ENCODE measurements at regions not wholly inside any gene's neighbourhood (a gene's known extent, or its start where the extent isn't known, plus 50 kb on each side); places are given as distances from the start of the nearest gene placed in this dataset.
"Not testable (repeated sequence)": the region's sequence is repeated elsewhere in the genome, so short reads cannot be mapped to it uniquely, and the experiment has no call there.

- not testable (repeated sequence) for H3K27me3 ChIP-seq (ENCODE audit: control insufficient read depth in 1 of 2, insufficient read depth in 2 of 2, low read length in 2 of 2); H3K9ac ChIP-seq (ENCODE audit: low read depth in 1 of 2, low read length in 2 of 2); H3K27ac ChIP-seq (ENCODE audit: low read depth, low read length); H3K4me3 ChIP-seq (ENCODE audit: low read depth in 1 of 2, low read length in 2 of 2); H3K36me3 ChIP-seq (ENCODE audit: control insufficient read depth in 1 of 2, insufficient read depth in 2 of 2, low read length in 2 of 2); H3K4me1 ChIP-seq (ENCODE audit: control insufficient read depth in 1 of 2, insufficient read depth in 2 of 2, low read length in 2 of 2); H3K9me3 ChIP-seq (ENCODE audit: control insufficient read depth in 1 of 2, low read length in 2 of 2)
Measured at GRCh38 chr1:239106689-239107088, 279.7 kb upstream of the CHRM3 start.

GRCh38 chr1:239098400-239099037 is 287.8 kb upstream of the CHRM3 start:
- no peaks in the 10 kb centered on the region for H3K27me3 ChIP-seq (ENCODE audit: control insufficient read depth in 1 of 2, insufficient read depth in 2 of 2, low read length in 2 of 2)
- no peak overlapping the region for H3K27ac ChIP-seq (ENCODE audit: low read depth, low read length)
- H3K9ac ChIP-seq (ENCODE audit: low read depth in 1 of 2, low read length in 2 of 2) = no peak overlapping the region
- no peaks in the 10 kb centered on the region for H3K4me1 ChIP-seq (ENCODE audit: control insufficient read depth in 1 of 2, insufficient read depth in 2 of 2, low read length in 2 of 2)
- H3K36me3 ChIP-seq (ENCODE audit: control insufficient read depth in 1 of 2, insufficient read depth in 2 of 2, low read length in 2 of 2) = no peaks in the 10 kb centered on the region
- H3K9me3 ChIP-seq (ENCODE audit: control insufficient read depth in 1 of 2, low read length in 2 of 2) = no peaks in the 10 kb centered on the region
- no peak overlapping the region for H3K4me3 ChIP-seq (ENCODE audit: low read depth in 1 of 2, low read length in 2 of 2)

- no peaks in the 10 kb centered on the region for H3K9me3 ChIP-seq (ENCODE audit: control insufficient read depth in 1 of 2, low read length in 2 of 2)
- no peak overlapping the region for H3K27ac ChIP-seq (ENCODE audit: low read depth, low read length)
- H3K4me3 ChIP-seq (ENCODE audit: low read depth in 1 of 2, low read length in 2 of 2) = no peak overlapping the region
- no peaks in the 10 kb centered on the region for H3K27me3 ChIP-seq (ENCODE audit: control insufficient read depth in 1 of 2, insufficient read depth in 2 of 2, low read length in 2 of 2)
- peaks cover 0 to 6% of the 10 kb centered on the region in 2 donors for H3K4me1 ChIP-seq (ENCODE audit: control insufficient read depth in 1 of 2, insufficient read depth in 2 of 2, low read length in 2 of 2)
- H3K36me3 ChIP-seq (ENCODE audit: control insufficient read depth in 1 of 2, insufficient read depth in 2 of 2, low read length in 2 of 2) = no peaks in the 10 kb centered on the region
- H3K9ac ChIP-seq (ENCODE audit: low read depth in 1 of 2, low read length in 2 of 2) = no peak overlapping the region
Measured at GRCh38 chr1:239091537-239091936, 294.8 kb upstream of the CHRM3 start.

- H3K27ac ChIP-seq (ENCODE audit: low read depth, low read length) = no peak overlapping the region
- H3K9ac ChIP-seq (ENCODE audit: low read depth in 1 of 2, low read length in 2 of 2) = no peak overlapping the region
- peaks cover 0 to 6% of the 10 kb centered on the region in 2 donors for H3K4me1 ChIP-seq (ENCODE audit: control insufficient read depth in 1 of 2, insufficient read depth in 2 of 2, low read length in 2 of 2)
- H3K27me3 ChIP-seq (ENCODE audit: control insufficient read depth in 1 of 2, insufficient read depth in 2 of 2, low read length in 2 of 2) = no peaks in the 10 kb centered on the region
- no peaks in the 10 kb centered on the region for H3K36me3 ChIP-seq (ENCODE audit: control insufficient read depth in 1 of 2, insufficient read depth in 2 of 2, low read length in 2 of 2)
- no peaks in the 10 kb centered on the region for H3K9me3 ChIP-seq (ENCODE audit: control insufficient read depth in 1 of 2, low read length in 2 of 2)
- no peak overlapping the region for H3K4me3 ChIP-seq (ENCODE audit: low read depth in 1 of 2, low read length in 2 of 2)
Measured at GRCh38 chr1:239084459-239085080, 301.8 kb upstream of the CHRM3 start.

GRCh38 chr1:239081947-239082346 is 304.4 kb upstream of the CHRM3 start:
- H3K9me3 ChIP-seq (ENCODE audit: control insufficient read depth in 1 of 2, low read length in 2 of 2); H3K4me1 ChIP-seq (ENCODE audit: control insufficient read depth in 1 of 2, insufficient read depth in 2 of 2, low read length in 2 of 2); H3K9ac ChIP-seq (ENCODE audit: low read depth in 1 of 2, low read length in 2 of 2); H3K36me3 ChIP-seq (ENCODE audit: control insufficient read depth in 1 of 2, insufficient read depth in 2 of 2, low read length in 2 of 2); H3K4me3 ChIP-seq (ENCODE audit: low read depth in 1 of 2, low read length in 2 of 2); H3K27me3 ChIP-seq (ENCODE audit: control insufficient read depth in 1 of 2, insufficient read depth in 2 of 2, low read length in 2 of 2); H3K27ac ChIP-seq (ENCODE audit: low read depth, low read length): not testable (repeated sequence)

- no peaks in the 10 kb centered on the region for H3K27me3 ChIP-seq (ENCODE audit: control insufficient read depth in 1 of 2, insufficient read depth in 2 of 2, low read length in 2 of 2)
- H3K4me1 ChIP-seq (ENCODE audit: control insufficient read depth in 1 of 2, insufficient read depth in 2 of 2, low read length in 2 of 2) = no peaks in the 10 kb centered on the region
- no peak overlapping the region for H3K4me3 ChIP-seq (ENCODE audit: low read depth in 1 of 2, low read length in 2 of 2)
- no peak overlapping the region for H3K9ac ChIP-seq (ENCODE audit: low read depth in 1 of 2, low read length in 2 of 2)
- H3K36me3 ChIP-seq (ENCODE audit: control insufficient read depth in 1 of 2, insufficient read depth in 2 of 2, low read length in 2 of 2) = no peaks in the 10 kb centered on the region
- H3K9me3 ChIP-seq (ENCODE audit: control insufficient read depth in 1 of 2, low read length in 2 of 2) = no peaks in the 10 kb centered on the region
- no peak overlapping the region for H3K27ac ChIP-seq (ENCODE audit: low read depth, low read length)
Measured at GRCh38 chr1:239067480-239067879, 318.9 kb upstream of the CHRM3 start.

GRCh38 chr1:239067058-239067457 is 319.3 kb upstream of the CHRM3 start:
- no peaks in the 10 kb centered on the region for H3K9me3 ChIP-seq (ENCODE audit: control insufficient read depth in 1 of 2, low read length in 2 of 2)
- H3K9ac ChIP-seq (ENCODE audit: low read depth in 1 of 2, low read length in 2 of 2) = no peak overlapping the region
- no peaks in the 10 kb centered on the region for H3K27me3 ChIP-seq (ENCODE audit: control insufficient read depth in 1 of 2, insufficient read depth in 2 of 2, low read length in 2 of 2)
- no peak overlapping the region for H3K27ac ChIP-seq (ENCODE audit: low read depth, low read length)
- H3K36me3 ChIP-seq (ENCODE audit: control insufficient read depth in 1 of 2, insufficient read depth in 2 of 2, low read length in 2 of 2) = no peaks in the 10 kb centered on the region
- H3K4me3 ChIP-seq (ENCODE audit: low read depth in 1 of 2, low read length in 2 of 2) = no peak overlapping the region
- no peaks in the 10 kb centered on the region for H3K4me1 ChIP-seq (ENCODE audit: control insufficient read depth in 1 of 2, insufficient read depth in 2 of 2, low read length in 2 of 2)

GRCh38 chr1:239061770-239062169 is 324.6 kb upstream of the CHRM3 start:
- H3K9me3 ChIP-seq (ENCODE audit: control insufficient read depth in 1 of 2, low read length in 2 of 2) = no peaks in the 10 kb centered on the region
- no peaks in the 10 kb centered on the region for H3K36me3 ChIP-seq (ENCODE audit: control insufficient read depth in 1 of 2, insufficient read depth in 2 of 2, low read length in 2 of 2)
- no peak overlapping the region for H3K27ac ChIP-seq (ENCODE audit: low read depth, low read length)
- H3K4me3 ChIP-seq (ENCODE audit: low read depth in 1 of 2, low read length in 2 of 2) = no peak overlapping the region
- no peaks in the 10 kb centered on the region for H3K4me1 ChIP-seq (ENCODE audit: control insufficient read depth in 1 of 2, insufficient read depth in 2 of 2, low read length in 2 of 2)
- H3K27me3 ChIP-seq (ENCODE audit: control insufficient read depth in 1 of 2, insufficient read depth in 2 of 2, low read length in 2 of 2) = no peaks in the 10 kb centered on the region
- no peak overlapping the region for H3K9ac ChIP-seq (ENCODE audit: low read depth in 1 of 2, low read length in 2 of 2)

- H3K27me3 ChIP-seq (ENCODE audit: control insufficient read depth in 1 of 2, insufficient read depth in 2 of 2, low read length in 2 of 2) = no peaks in the 10 kb centered on the region
- no peak overlapping the region for H3K9ac ChIP-seq (ENCODE audit: low read depth in 1 of 2, low read length in 2 of 2)
- no peak overlapping the region for H3K27ac ChIP-seq (ENCODE audit: low read depth, low read length)
- H3K4me3 ChIP-seq (ENCODE audit: low read depth in 1 of 2, low read length in 2 of 2) = no peak overlapping the region
- H3K36me3 ChIP-seq (ENCODE audit: control insufficient read depth in 1 of 2, insufficient read depth in 2 of 2, low read length in 2 of 2) = no peaks in the 10 kb centered on the region
- H3K9me3 ChIP-seq (ENCODE audit: control insufficient read depth in 1 of 2, low read length in 2 of 2) = no peaks in the 10 kb centered on the region
- H3K4me1 ChIP-seq (ENCODE audit: control insufficient read depth in 1 of 2, insufficient read depth in 2 of 2, low read length in 2 of 2) = no peaks in the 10 kb centered on the region
Measured at GRCh38 chr1:239058190-239058589, 328.2 kb upstream of the CHRM3 start.

- Histone ChIP-seq H3K27ac (ENCODE audit: low read depth, low read length) (no peak overlapping the region), H3K9me3 (ENCODE audit: control insufficient read depth in 1 of 2, low read length in 2 of 2) (no peaks in the 10 kb centered on the region), H3K27me3 (ENCODE audit: control insufficient read depth in 1 of 2, insufficient read depth in 2 of 2, low read length in 2 of 2) (no peaks in the 10 kb centered on the region), H3K4me1 (ENCODE audit: control insufficient read depth in 1 of 2, insufficient read depth in 2 of 2, low read length in 2 of 2) (no peaks in the 10 kb centered on the region), H3K4me3 (ENCODE audit: low read depth in 1 of 2, low read length in 2 of 2) (no peak overlapping the region), H3K36me3 (ENCODE audit: control insufficient read depth in 1 of 2, insufficient read depth in 2 of 2, low read length in 2 of 2) (no peaks in the 10 kb centered on the region), H3K9ac (ENCODE audit: low read depth in 1 of 2, low read length in 2 of 2) (no peak overlapping the region)
Measured at GRCh38 chr1:239056940-239057339, 329.4 kb upstream of the CHRM3 start.
